T-cell (primary cell): ENCODE measurements at regions not wholly inside any gene's neighbourhood (a gene's known extent, or its start where the extent isn't known, plus 50 kb on each side); places are given as distances from the start of the nearest gene placed in this dataset.

ENCODE experiments used
- ATAC-seq, 4 experiments: fragments of 200-7000 bp in 3 of 4; fragments of 150-1000 bp in 1 of 4; cut with Tn5 transposase; replicated peaks in 1 of 4; 1 replicate in 3 of 4; 2 replicates in 1 of 4; pipeline ENCODE4 v1.10.0; 2021; ENCODE audit warnings: moderate library complexity in 3 of 4, mild to moderate bottlenecking in 2 of 4, moderate number of reproducible peaks in 1 of 4
- CTCF ChIA-PET, 2 donors: fragments of 300-600 bp; sonication (Branson Sonifier 250); formaldehyde crosslinking; loops; one replicate each; lab custom pipeline; 2022; ENCODE audit warnings: antibody characterized with exemption in 2 of 2; lab: Charles Lee
- POLR2A ChIA-PET, 2 donors: fragments of 300-600 bp; sonication (Branson Sonifier 250); formaldehyde crosslinking; loops; one replicate each; lab custom pipeline; 2022; ENCODE audit warnings: antibody characterized with exemption in 2 of 2; lab: Charles Lee
- DNase-seq, 35 experiments: peaks; one replicate each; pipeline versions ENCODE4 v3.0.0 to v3.0.0-alpha.2; 2013 to 2023
- H3K27ac ChIP-seq: one replicate; pipeline ENCODE4 v1.5.1; 2013; ENCODE audit warnings: low read length
- H3K27me3 ChIP-seq, 2 experiments: replicated peaks in 1 of 2; 1 replicate in 1 of 2; 2 replicates in 1 of 2; pipeline versions ENCODE4 v1.6.1 to v1.7.0; 2013; ENCODE audit warnings: low read length in 1 of 2, mixed read lengths in 1 of 2; ENCODE audit not compliant: control insufficient read depth in 2 of 2, insufficient read depth in 2 of 2; ENCODE audit errors: extremely low read depth in 1 of 2
- H3K36me3 ChIP-seq, 2 donors: 1 replicate in 1 of 2; 2 replicates in 1 of 2; pipeline versions ENCODE4 v1.6.1 to v1.7.0; 2013; ENCODE audit warnings: low read length in 1 of 2; ENCODE audit not compliant: control insufficient read depth in 2 of 2, insufficient read depth in 1 of 2; ENCODE audit errors: extremely low read depth in 1 of 2
- H3K4me1 ChIP-seq, 2 experiments: 1 replicate in 1 of 2; 2 replicates in 1 of 2; pipeline versions ENCODE4 v1.6.1 to v1.7.0; 2013; ENCODE audit warnings: low read length in 2 of 2, mixed read lengths in 1 of 2; ENCODE audit not compliant: insufficient read depth in 2 of 2, control insufficient read depth in 1 of 2; ENCODE audit errors: extremely low read depth in 1 of 2
- H3K4me3 ChIP-seq, 2 donors: 1 replicate in 1 of 2; 2 replicates in 1 of 2; pipeline versions ENCODE4 v1.5.1 to v1.7.0; 2013; ENCODE audit warnings: mild to moderate bottlenecking in 2 of 2, low read length in 1 of 2, moderate library complexity in 1 of 2; ENCODE audit not compliant: control insufficient read depth in 1 of 2; ENCODE audit errors: extremely low read depth in 1 of 2
- H3K9me3 ChIP-seq: 2 replicates; pipeline ENCODE4 v1.7.0; 2013
- H3K27ac Mint-ChIP-seq, 2 donors: one replicate each; pipeline ENCODE4 v1.8.0; 2020 to 2021; ENCODE audit warnings: mild to moderate bottlenecking in 2 of 2, mixed read lengths in 2 of 2
- H3K27me3 Mint-ChIP-seq, 2 donors: one replicate each; pipeline ENCODE4 v1.8.0; 2021 to 2022; ENCODE audit warnings: mixed read lengths in 2 of 2
- H3K36me3 Mint-ChIP-seq: one replicate; pipeline ENCODE4 v1.8.0; 2021; ENCODE audit warnings: mixed read lengths
- H3K4me1 Mint-ChIP-seq, 3 donors: one replicate each; pipeline ENCODE4 v1.8.0; 2020 to 2022; ENCODE audit warnings: mixed read lengths in 3 of 3, mild to moderate bottlenecking in 1 of 3
- H3K4me3 Mint-ChIP-seq, 3 donors: one replicate each; pipeline ENCODE4 v1.8.0; 2020 to 2022; ENCODE audit warnings: mild to moderate bottlenecking in 3 of 3, mixed read lengths in 3 of 3, moderate library complexity in 3 of 3
- H3K9me3 Mint-ChIP-seq, 3 donors: one replicate each; pipeline ENCODE4 v1.8.0; 2020 to 2022; ENCODE audit warnings: mixed read lengths in 3 of 3
- WGBS: methylation state at CpG from one replicate; pipeline ENCODE4 v1.1.5; 2013; ENCODE audit warnings: missing lambda C conversion rate; ENCODE audit not compliant: insufficient coverage; 5-methylcytosine and 5-hydroxymethylcytosine counted together

DNA sequence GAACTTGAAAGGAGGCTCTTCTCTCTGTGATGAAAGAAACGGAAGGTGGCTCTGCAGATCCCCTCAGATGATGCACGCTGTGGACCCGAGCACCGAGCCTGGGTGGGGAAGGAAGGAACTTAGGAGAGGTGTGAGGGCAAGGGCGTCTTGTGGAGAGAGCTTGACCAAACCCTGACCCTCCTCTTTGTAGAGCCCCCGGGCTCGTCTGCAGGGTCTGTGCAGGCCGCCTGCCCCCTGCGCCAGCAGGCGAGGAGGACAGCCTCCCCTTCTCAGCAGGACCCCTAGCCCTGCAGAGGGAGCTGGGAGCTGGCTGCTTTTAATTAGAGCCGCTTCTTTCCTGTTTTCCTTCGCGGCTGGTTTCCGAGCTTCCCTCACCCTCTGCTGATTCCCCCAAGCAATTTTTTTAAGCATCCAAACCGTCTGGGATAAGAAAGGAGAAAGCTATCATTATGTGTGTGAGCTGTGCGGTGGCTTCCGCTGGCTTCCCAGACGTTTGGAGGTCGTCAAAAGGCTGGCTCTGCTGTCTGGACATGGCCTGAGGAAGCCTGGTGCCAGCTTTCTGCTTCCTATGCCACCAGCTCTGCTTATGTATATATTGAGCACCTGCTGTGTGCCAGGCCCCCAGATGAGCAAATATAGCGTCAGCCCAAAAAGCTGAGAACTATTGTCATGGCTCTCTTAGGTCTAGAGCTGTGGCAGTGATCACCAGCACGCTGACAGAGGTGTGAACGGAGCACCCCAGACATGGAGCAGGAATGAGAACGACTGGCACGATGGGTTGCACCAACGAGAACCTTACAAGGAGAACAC is 160.2 kb upstream of the IRF2BP2 start:
- ATAC-seq (no peak), DNase-seq (peak in 2 of 35 experiments; percentile 20 to 30)

DNA sequence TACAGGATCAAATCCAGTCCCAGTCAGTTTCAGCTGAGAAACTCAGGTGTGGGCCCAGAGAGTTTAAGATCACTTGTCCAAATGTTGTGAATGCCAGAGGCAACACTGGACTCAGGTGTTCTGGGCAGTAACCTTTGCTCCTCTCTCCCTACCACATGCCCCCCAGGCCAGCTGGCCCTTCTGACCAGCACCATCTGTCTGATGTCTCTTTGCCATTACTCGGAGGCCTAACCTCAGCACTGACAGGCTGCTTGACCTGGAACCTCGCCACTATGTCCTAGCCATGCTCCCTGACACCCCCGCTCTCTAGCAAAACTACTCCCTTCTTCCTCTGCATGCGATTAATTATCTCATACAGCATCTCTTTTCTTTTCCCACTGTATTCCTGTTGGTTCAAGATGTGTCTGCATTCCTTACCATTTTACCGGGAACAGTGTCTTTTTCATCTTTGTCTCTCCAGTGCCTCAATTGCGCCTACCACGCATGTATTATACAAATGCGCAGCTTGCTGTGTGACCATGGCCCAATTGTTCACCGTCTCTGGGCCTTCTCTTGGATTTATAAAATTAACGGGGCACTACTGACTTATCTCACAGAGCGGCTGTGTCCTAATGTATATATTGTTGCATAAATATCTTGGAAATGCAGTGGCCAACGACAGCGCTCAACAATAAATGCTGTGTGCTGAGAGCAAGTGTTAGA is 159.5 kb upstream of the IRF2BP2 start:
- ChIA-PET CTCF (no interaction called here), POLR2A (interaction anchor here in 1 of 2 donors (1.1 kb wide), 1 partner anchor 46 kb away, joined by 7 read pairs; no protein-coding TSS in a partner anchor)
- Histone ChIP-seq H3K36me3 (peaks cover 0 to 3% of the 10 kb centered on the region in 2 donors), H3K9me3 (no peaks in the 10 kb centered on the region), H3K4me1 (peaks cover 46 to 66% of the 10 kb centered on the region in 2 experiments), H3K27ac (peak overlapping the region; percentile 76), H3K27me3 (no peaks in the 10 kb centered on the region), H3K4me3 (no peak overlapping the region)
- Mint-ChIP-seq H3K27ac (peak overlapping the region; percentile 76 to 92), H3K9me3 (no peaks in the 10 kb centered on the region), H3K27me3 (no peaks in the 10 kb centered on the region), H3K4me3 (peak overlapping the region in 2 of 3 donors; percentile 1 to 74), H3K4me1 (peaks cover 61 to 75% (median 69%) of the 10 kb centered on the region in 3 donors), H3K36me3 (no peaks in the 10 kb centered on the region)
- DNase-seq = no peak
- ATAC-seq = no peak
- 85% methylated on average over 11 of the region's 13 CpGs for WGBS

More for the DNA sequence above, 160.2 kb upstream of the IRF2BP2 start:
- Histone ChIP-seq H3K27me3 (no peaks in the 10 kb centered on the region), H3K27ac (no peak overlapping the region), H3K4me3 (no peak overlapping the region), H3K4me1 (peaks cover 46 to 66% of the 10 kb centered on the region in 2 experiments), H3K36me3 (peaks cover 0 to 3% of the 10 kb centered on the region in 2 donors), H3K9me3 (no peaks in the 10 kb centered on the region)
- 82% methylated on average over 9 of the region's 25 CpGs for WGBS
- no peaks in the 10 kb centered on the region for H3K9me3 Mint-ChIP-seq
- peak overlapping the region in 2 of 3 donors; percentile 1 to 74 for H3K4me3 Mint-ChIP-seq
- H3K27ac Mint-ChIP-seq = peak overlapping the region; percentile 76 to 83
- CTCF ChIA-PET = interaction anchor here in 1 of 2 donors (0.6 kb wide), 1 partner anchor 1749 kb away, joined by 3 read pairs; no protein-coding TSS in a partner anchor
- POLR2A ChIA-PET = interaction anchor here in 1 of 2 donors (0.7 kb wide), 1 partner anchor 174 kb away, joined by 3 read pairs; no protein-coding TSS in a partner anchor
- no peaks in the 10 kb centered on the region for H3K27me3 Mint-ChIP-seq
- H3K36me3 Mint-ChIP-seq = no peaks in the 10 kb centered on the region
- peaks cover 61 to 71% (median 70%) of the 10 kb centered on the region in 3 donors for H3K4me1 Mint-ChIP-seq

DNA sequence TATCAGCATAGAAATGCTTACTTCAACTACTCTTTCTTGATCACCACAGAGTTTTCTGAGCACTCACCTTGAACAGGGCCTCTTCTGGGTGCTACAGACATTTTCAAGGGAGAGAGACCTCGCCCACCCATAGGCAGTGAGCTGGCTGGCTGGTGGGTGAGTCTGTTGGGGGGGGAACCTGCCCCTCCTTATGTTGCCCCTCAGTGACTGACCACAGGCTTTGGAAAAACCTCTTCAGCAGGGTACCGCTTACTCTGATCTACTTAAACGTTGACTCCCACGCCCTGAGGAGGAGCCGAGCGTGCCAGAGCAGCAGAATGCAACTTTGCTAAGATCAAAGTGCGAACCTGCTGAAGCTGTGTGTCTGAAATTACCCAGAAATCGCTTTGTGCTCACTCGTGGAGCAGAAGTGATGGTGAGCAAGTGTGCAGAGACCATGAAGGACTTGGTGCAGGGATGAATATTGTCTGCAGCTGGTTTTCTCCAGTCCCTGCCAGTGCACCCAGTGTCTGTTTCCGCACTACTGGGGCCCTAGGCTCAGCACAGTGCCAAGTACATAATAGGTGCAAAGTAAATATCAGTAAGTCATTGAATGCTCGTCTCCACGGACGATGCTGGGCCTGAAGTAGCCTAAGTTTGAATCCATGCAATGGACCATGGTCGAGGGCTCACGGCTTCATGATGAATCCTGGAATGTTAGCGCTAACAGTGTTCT is 158.7 kb upstream of the IRF2BP2 start:
- ChIA-PET CTCF (interaction anchor here in 1 of 2 donors (0.5 kb wide), 1 partner anchor 15 kb away, joined by 4 read pairs; no protein-coding TSS in a partner anchor), POLR2A (interaction anchor here in 1 of 2 donors (0.6 to 1.1 kb wide), 3 partner anchors 15 to 168 kb away, joined by 3 to 7 read pairs (median 4); no protein-coding TSS in a partner anchor)
- Mint-ChIP-seq H3K36me3 (no peaks in the 10 kb centered on the region), H3K4me1 (peaks cover 66 to 81% (median 71%) of the 10 kb centered on the region in 3 donors), H3K27me3 (no peaks in the 10 kb centered on the region), H3K27ac (peak overlapping the region; percentile 76 to 92), H3K9me3 (no peaks in the 10 kb centered on the region), H3K4me3 (peak overlapping the region; percentile 50 to 74 (median 53))
- DNase-seq = peak in 17 of 35 experiments; percentile 31 to 70 (median 44)
- Histone ChIP-seq H3K36me3 (peaks cover 0 to 3% of the 10 kb centered on the region in 2 donors), H3K27ac (peak overlapping the region; percentile 76), H3K4me3 (peak overlapping the region in 1 of 2 donors; percentile 20), H3K27me3 (no peaks in the 10 kb centered on the region), H3K9me3 (no peaks in the 10 kb centered on the region), H3K4me1 (peaks cover 46 to 66% of the 10 kb centered on the region in 2 experiments)
- WGBS = 61% methylated on average over 15 of the region's 16 CpGs
- ATAC-seq = peak; percentile 44 to 55 (median 50)

GRCh38 chr1:234768171-234768568 is 158.2 kb upstream of the IRF2BP2 start:
- DNase-seq = peak in 6 of 35 experiments; percentile 27 to 75 (median 36)
- POLR2A ChIA-PET = interaction anchor here in 1 of 2 donors (0.6 to 1.1 kb wide), 2 partner anchors 14 to 44 kb away, joined by 3 to 7 read pairs; no protein-coding TSS in a partner anchor
- peak in 3 of 4 experiments; percentile 3 to 37 (median 18) for ATAC-seq
- Mint-ChIP-seq H3K27ac (peak overlapping the region; percentile 76 to 92), H3K36me3 (no peaks in the 10 kb centered on the region), H3K4me3 (peak overlapping the region; percentile 50 to 74 (median 53)), H3K4me1 (peaks cover 70 to 83% (median 73%) of the 10 kb centered on the region in 3 donors), H3K9me3 (no peaks in the 10 kb centered on the region), H3K27me3 (no peaks in the 10 kb centered on the region)
- Histone ChIP-seq H3K27me3 (no peaks in the 10 kb centered on the region), H3K36me3 (peaks cover 0 to 3% of the 10 kb centered on the region in 2 donors), H3K27ac (peak overlapping the region; percentile 76), H3K9me3 (no peaks in the 10 kb centered on the region), H3K4me3 (peak overlapping the region in 1 of 2 donors; percentile 20), H3K4me1 (peaks cover 46 to 62% of the 10 kb centered on the region in 2 experiments)
- CTCF ChIA-PET = interaction anchor here in 1 of 2 donors (0.5 kb wide), 1 partner anchor 15 kb away, joined by 4 read pairs; no protein-coding TSS in a partner anchor
- WGBS = 62% methylated on average over 3 of the region's 5 CpGs

GRCh38 chr1:234765672-234766071 is 155.7 kb upstream of the IRF2BP2 start:
- Mint-ChIP-seq H3K4me1 (peaks cover 55 to 58% (median 58%) of the 10 kb centered on the region in 3 donors), H3K4me3 (no peak overlapping the region), H3K36me3 (no peaks in the 10 kb centered on the region), H3K27ac (peak overlapping the region in 1 of 2 donors; percentile 7), H3K27me3 (no peaks in the 10 kb centered on the region), H3K9me3 (no peaks in the 10 kb centered on the region)
- ChIA-PET POLR2A (interaction anchor here in 1 of 2 donors (0.7 to 1.2 kb wide), 2 partner anchors 41 to 171 kb away, joined by 3 to 5 read pairs; no protein-coding TSS in a partner anchor), CTCF (interaction anchor here in 1 of 2 donors (0.6 kb wide), 1 partner anchor 18 kb away, joined by 3 read pairs; no protein-coding TSS in a partner anchor)
- ATAC-seq = no peak
- peaks cover 0 to 3% of the 10 kb centered on the region in 2 donors for H3K36me3 ChIP-seq
- no peak for DNase-seq
- no peaks in the 10 kb centered on the region for H3K27me3 ChIP-seq
- 100% methylated on average over 1 of the region's 1 CpG for WGBS
- no peak overlapping the region for H3K4me3 ChIP-seq
- no peak overlapping the region for H3K27ac ChIP-seq
- peaks cover 31 to 39% of the 10 kb centered on the region in 2 experiments for H3K4me1 ChIP-seq
- H3K9me3 ChIP-seq = no peaks in the 10 kb centered on the region
